ENCODE measurements at regions not wholly inside any gene's neighbourhood (a gene's known extent, or its start where the extent isn't known, plus 50 kb on each side); places are given as distances from the start of the nearest gene placed in this dataset.

GRCh38 chr14:100399052-100399849, 76.1 kb downstream of the SLC25A47 start:
- no peak for DNase-seq

GRCh38 chr14:100400115-100400514, 77.0 kb downstream of the SLC25A47 start:
- DNase-seq: no peak

- DNase-seq: no peak
Observed at GRCh38 chr14:100401031-100401692, 78.0 kb downstream of the SLC25A47 start.

DNA sequence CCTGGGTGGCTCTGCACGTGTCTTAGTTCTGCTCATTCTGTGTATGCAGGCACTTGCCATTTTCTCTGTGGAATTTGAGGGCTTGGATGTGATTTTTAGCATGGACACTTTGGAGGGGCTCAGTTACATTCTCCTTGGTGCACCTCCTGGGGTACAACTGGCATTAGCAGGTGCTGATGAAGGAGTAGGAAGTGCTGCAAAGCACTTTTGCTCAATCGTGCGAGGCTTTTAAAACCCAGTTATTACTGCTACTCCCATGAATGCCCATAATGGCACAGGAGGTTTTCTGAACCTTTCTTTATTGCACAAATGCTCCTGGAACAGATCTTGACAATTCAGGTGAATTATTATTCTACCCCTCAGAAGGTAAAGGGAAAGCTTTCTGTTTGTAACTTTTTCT, 78.7 kb downstream of the SLC25A47 start:
- DNase-seq: no peak

DNA sequence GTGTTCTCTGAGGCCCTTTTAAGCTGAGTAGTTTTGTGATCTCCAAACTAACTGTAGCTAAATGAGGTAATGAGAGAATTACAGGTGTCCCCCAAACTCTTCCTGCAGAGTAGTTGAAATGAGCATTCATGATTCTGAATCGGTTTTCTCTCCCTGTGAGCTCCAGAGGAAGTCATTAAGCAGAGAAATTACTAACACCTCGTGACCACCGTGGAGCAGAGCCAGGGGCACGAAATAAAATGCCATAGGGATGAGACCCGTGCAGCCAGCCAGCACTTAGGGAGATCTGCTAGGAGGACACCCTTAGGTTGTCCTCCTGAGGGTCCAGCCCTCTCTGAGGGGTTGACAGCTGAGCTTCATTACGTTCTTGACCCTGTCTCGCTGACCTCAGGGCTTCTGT, 79.5 kb downstream of the SLC25A47 start:
- DNase-seq: no peak

GRCh38 chr14:100403105-100403504, 80.0 kb downstream of the SLC25A47 start:
- DNase-seq: no peak

GRCh38 chr14:100403802-100404365, 80.7 kb downstream of the SLC25A47 start:
- DNase-seq: no peak

DNA sequence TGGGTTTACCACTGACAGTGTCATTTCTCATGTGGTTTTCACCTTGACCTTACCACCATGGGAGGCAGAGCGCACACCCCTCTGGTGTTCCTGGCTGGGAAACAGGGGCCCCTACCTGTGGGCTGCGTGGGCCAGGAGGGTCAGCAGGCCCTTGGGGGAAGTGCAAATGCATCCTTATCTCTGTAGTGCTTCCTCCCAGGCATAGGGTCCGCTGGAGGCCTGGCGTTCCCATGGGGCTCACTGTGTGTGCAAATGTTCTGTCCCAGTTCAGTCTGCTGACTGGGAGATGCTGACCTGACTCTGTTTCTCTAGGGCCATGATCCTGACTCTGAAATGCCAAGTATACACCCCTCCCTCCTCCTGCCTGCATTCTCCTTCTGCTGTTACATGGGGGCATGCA, 81.3 kb downstream of the SLC25A47 start:
- DNase-seq: no peak

GRCh38 chr14:100405760-100406455, 82.8 kb downstream of the SLC25A47 start:
- DNase-seq: no peak

GRCh38 chr14:100406505-100407131, 83.5 kb downstream of the SLC25A47 start:
- no peak for DNase-seq

DNA sequence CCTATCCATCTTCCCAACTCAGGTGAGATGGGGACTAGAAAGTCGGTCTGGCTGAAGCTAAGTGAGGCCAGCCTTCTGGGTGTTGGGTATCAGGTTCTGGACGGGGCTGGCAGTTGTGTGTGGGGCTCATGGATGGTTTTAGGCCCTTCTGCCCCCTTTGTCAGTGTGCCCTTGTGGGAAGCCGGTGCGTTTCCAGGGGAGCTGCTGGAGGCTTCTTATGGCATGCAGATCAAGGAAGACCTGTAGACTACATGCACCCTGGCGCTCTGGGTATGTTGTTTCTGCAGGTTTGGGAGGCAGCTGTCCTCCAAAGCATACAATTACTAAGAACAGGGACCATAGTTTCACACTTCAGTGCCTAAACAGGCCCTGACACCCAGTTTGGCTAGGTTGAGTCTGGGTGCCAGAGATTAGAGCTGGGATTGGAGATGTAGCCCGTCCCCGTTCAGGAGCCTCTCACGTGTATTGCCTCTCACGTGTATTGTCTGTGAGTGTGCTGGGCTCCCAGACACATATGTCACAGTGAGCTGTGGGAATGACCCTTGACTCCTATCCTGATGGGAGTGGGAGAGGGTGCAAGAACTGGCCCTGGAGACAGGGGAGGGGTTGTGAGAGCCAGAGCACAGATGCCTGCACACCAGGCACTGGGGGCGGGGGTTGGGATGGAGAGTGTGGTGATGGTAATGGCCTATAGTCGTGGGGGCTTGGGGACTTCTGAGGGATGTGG, 84.4 kb downstream of the SLC25A47 start:
- DNase-seq: no peak

- no peak for DNase-seq
Observed at GRCh38 chr14:100408350-100409002, 85.3 kb downstream of the SLC25A47 start.

DNA sequence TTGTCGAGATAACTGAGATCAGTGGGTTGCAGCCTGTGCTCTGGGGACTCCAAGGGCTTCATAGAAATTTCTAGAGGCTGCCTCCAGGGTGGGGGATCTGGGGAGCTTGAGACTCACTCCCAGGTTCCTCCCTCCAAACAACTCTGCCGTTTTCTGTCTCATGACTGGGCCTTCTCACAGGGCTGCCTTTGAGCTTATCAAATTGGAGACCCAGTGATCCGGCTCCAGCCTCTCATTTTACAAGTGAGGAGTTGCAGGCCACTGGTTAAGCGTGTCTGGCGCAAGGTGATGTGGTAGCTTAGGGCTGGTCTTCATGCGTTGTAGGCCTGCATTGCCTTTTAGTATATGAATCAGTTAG, 85.8 kb downstream of the SLC25A47 start:
- no peak for DNase-seq

DNA sequence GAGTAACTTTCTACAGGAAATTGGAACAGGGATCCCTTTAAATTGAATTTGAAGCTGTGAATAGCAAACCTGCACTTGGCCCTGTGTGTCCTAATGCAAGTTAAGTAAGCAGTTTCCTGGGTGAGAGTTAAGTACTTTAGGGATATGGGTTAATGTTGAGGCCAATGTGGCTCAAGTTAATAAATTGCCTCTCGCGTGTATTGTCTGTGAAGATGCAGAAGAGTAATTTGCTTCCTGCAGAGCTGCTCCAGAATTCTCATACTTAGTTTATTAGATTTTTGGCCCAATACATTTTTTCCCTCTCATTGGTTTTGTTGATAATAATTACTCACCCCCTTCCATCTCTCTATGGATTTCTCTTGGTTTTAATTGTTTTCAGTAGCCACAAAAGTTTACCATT, 86.5 kb downstream of the SLC25A47 start:
- no peak for DNase-seq

DNA sequence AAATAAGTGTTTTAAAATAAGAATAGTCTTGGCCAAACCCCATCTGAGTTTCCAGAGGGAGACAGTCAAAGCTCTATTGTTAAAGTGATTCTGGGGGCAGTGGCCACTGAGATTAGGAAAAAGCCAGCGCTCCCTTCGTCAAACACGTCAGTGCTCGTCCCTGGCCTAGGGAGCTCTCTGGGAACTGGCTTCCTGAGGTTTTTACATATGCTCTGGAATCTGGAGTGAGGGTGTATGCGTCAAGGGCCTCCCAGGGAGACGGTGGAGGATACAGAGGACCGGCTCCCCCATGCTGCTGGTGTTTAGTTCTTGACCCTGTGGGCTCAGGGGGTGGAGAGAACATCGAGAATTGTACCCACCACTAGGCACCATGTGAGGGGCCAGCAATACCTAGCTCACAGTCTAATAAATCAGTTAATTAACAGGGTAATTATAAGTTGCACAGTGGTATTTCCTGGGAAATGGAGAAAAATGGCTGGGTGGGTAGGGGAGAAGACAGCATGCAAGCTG, 87.0 kb downstream of the SLC25A47 start:
- no peak for DNase-seq

DNA sequence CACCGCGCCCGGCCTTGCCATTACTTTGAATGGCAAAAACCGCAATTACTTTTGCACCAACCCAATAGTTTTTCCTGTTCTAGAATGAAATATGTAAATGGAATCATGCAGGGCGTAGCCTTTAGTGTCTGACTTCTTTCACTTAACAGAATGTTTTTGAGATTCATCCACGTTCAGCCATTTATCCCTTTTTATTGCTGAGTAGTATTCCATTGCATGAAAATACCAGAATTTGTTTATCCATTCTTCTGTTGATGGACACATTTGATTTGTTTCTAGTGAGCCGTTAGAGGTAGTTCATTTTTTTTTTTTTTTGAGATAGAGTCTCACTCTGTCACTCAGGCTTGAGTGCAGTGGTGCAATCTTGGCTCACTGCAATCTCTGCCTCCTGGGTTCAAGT, 90.6 kb downstream of the SLC25A47 start:
- no peak for DNase-seq

- no peak for DNase-seq
Observed at GRCh38 chr14:100415226-100415625, 92.1 kb downstream of the SLC25A47 start.

DNA sequence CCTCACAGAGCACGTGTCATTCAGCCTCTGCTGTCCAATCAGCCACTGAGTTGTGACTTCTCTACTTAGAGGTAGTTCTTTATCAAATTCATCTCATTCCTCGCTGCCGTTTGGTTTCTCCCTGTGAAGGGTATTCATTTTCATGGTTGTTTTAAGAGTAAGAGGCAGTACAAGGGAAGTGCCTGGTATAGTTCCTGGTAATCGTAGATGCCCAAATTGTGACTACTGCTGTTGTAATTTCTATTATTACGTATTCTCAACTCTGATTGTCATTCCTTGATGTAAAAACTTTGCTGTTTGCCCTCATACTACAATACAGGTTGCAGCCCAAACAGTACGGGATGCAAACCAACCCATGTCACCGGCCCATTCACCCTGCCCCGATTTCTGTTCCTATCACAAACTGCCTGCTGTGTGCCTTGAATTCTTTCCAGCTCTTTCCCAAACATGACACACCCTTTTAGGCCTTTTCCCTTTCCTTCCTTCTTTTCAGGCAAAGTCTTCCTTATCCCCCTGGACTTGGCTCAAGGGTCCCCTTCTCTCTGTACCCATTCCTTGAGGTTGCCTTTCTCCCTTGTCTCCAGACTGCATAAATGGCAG, 93.0 kb downstream of the SLC25A47 start:
- no peak for DNase-seq

DNA sequence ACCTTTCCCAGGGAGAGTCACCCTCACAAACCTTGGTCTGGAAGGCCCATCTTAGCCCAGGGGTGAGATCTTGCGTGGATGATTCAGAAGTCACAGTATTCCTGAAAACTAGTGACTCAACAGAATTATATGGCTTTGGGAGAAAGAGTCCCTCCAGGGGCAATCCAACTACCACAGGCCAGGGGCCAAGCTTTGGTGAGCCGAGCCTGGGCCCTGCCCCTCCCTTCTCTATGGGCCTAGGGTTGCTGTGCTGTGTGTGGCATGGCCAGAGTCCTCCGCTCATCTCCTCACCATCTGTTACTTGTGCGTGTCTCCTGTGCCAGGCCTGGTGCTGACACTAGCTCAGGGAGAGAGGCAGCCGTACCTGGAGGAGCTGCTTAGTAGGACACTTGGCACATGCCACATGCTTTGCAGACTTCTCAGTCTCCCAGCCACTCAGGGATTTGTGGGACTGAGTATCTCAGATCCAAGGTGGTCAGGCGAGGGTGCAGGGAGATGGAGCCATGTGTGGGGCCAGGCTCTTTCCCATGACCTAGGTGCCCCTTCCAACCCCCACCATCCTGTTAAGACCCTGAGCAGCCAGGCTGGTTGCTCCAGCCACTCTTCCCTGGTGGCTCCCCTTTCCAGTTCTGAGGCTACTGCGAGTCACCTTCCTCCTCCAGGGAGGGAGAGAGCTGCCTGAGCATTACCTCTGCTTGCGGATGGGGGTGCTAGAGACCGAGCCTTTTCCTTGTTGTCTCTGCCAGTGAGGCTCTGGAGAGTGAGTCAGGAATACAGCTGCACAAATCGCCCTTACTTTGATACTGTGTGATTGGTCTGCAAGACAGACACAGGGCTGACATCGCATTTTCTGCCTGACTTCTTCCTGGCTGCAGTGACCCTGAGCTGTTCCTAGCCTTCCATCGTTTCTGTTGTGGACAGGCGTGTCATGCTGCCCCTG, 94.1 kb downstream of the SLC25A47 start:
- DNase-seq: no peak

DNA sequence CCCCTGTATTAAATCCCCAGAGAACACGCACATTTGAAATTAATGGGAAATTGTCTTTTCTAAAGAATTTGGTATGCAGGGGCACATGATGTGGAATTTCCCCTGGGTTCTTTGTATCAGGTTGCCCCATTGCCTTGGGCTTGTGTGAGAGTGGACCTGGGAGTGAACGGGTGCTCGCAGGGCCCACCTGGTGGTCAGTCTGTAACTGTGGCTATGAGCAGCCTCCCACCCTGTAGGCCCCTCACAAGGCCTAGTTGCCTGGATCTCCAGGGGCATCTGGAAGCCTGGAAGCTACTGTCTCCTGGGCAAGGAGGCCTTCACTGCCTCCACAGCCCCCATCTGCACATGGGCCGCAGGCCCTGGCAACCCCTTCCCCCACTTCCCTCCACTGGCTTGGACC, 96.7 kb downstream of the SLC25A47 start:
- no peak for DNase-seq

Measured in activated CD4-positive, alpha-beta T cell treated with anti-CD3 and anti-CD28 coated beads for 1 hour (primary cell).